ENCODE measurements at regions not wholly inside any gene's neighbourhood (a gene's known extent, or its start where the extent isn't known, plus 50 kb on each side); places are given as distances from the start of the nearest gene placed in this dataset.
"Not testable (repeated sequence)": the region's sequence is repeated elsewhere in the genome, so short reads cannot be mapped to it uniquely, and the experiment has no call there.

GRCh38 chr21:10363321-10363720, 158.1 kb upstream of the TPTE start:
- H3K4me1 Mint-ChIP-seq; H3K27ac Mint-ChIP-seq; H3K4me3 Mint-ChIP-seq; DNase-seq; H3K36me3 ChIP-seq (ENCODE audit: control insufficient read depth, insufficient read depth, low read length); H3K27me3 ChIP-seq (ENCODE audit: control insufficient read depth, insufficient read depth, low read length, poor library complexity, severe bottlenecking); H3K27ac ChIP-seq (ENCODE audit: low read depth, low read length); H3K9ac ChIP-seq (ENCODE audit: extremely low read depth, low read length, poor library complexity, severe bottlenecking); H3K27me3 Mint-ChIP-seq (ENCODE audit: insufficient read depth); H3K36me3 Mint-ChIP-seq (ENCODE audit: low read depth); H3K4me1 ChIP-seq (ENCODE audit: control insufficient read depth, insufficient read depth, low read length): not testable (repeated sequence)
- H3K9me3 ChIP-seq (ENCODE audit: control insufficient read depth, low read length): peaks cover 51% of the 10 kb centered on the region
- peaks cover 49% of the 10 kb centered on the region for H3K9me3 Mint-ChIP-seq
- H3K4me3 ChIP-seq (ENCODE audit: low read length): peak overlapping the region; percentile 3

DNA sequence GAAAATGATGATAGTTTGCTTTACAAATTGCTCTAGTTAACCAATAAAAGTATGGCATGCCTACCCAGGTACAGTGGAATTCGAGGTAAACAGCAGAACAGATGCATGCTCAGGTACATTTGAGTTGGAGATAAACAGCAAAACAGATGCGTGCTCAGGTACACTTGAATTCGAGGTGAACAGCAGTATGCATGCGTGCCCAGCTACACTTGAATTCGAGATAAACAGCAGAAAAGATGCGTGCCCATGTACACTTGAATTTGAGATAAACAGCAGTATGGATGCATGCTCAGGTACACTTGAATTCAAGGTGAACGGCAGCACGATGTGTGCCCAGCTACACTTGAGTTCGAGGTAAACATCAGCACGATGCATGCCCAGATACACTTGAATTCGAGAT, 155.2 kb upstream of the TPTE start:
- 67 to 71% methylated on average over 4 to 5 of the region's 11 CpGs for WGBS, 2 experiments (ENCODE audit: insufficient coverage in 1 of 2, insufficient read length in 1 of 2)
- not testable (repeated sequence) for H3K27me3 ChIP-seq (ENCODE audit: control insufficient read depth, insufficient read depth, low read length, poor library complexity, severe bottlenecking); H3K9ac ChIP-seq (ENCODE audit: extremely low read depth, low read length, poor library complexity, severe bottlenecking); DNase-seq; H3K4me1 ChIP-seq (ENCODE audit: control insufficient read depth, insufficient read depth, low read length); H3K27me3 Mint-ChIP-seq (ENCODE audit: insufficient read depth); H3K4me1 Mint-ChIP-seq; H3K36me3 ChIP-seq (ENCODE audit: control insufficient read depth, insufficient read depth, low read length); H3K36me3 Mint-ChIP-seq (ENCODE audit: low read depth); H3K27ac Mint-ChIP-seq; H3K4me3 ChIP-seq (ENCODE audit: low read length); H3K27ac ChIP-seq (ENCODE audit: low read depth, low read length); H3K4me3 Mint-ChIP-seq
- peaks cover 35% of the 10 kb centered on the region for H3K9me3 ChIP-seq (ENCODE audit: control insufficient read depth, low read length)
- peaks cover 28% of the 10 kb centered on the region for H3K9me3 Mint-ChIP-seq

GRCh38 chr21:10367586-10367985, 153.8 kb upstream of the TPTE start:
- not testable (repeated sequence) for H3K36me3 Mint-ChIP-seq (ENCODE audit: low read depth)

GRCh38 chr21:10368323-10368798, 153.0 kb upstream of the TPTE start:
- Histone ChIP-seq H3K9me3 (ENCODE audit: control insufficient read depth, low read length) (peaks cover 21% of the 10 kb centered on the region), H3K4me3 (ENCODE audit: low read length) (peak overlapping the region; percentile 61)
- H3K9ac ChIP-seq (ENCODE audit: extremely low read depth, low read length, poor library complexity, severe bottlenecking); H3K4me3 Mint-ChIP-seq; H3K4me1 Mint-ChIP-seq; H3K27ac Mint-ChIP-seq; H3K36me3 ChIP-seq (ENCODE audit: control insufficient read depth, insufficient read depth, low read length); H3K27me3 Mint-ChIP-seq (ENCODE audit: insufficient read depth); H3K4me1 ChIP-seq (ENCODE audit: control insufficient read depth, insufficient read depth, low read length); H3K27ac ChIP-seq (ENCODE audit: low read depth, low read length); H3K36me3 Mint-ChIP-seq (ENCODE audit: low read depth); H3K27me3 ChIP-seq (ENCODE audit: control insufficient read depth, insufficient read depth, low read length, poor library complexity, severe bottlenecking): not testable (repeated sequence)
- H3K9me3 Mint-ChIP-seq: peaks cover 22% of the 10 kb centered on the region
- peak; percentile 46 for DNase-seq
- WGBS, 2 experiments (ENCODE audit: insufficient coverage in 1 of 2, insufficient read length in 1 of 2): 80 to 83% methylated on average over 10 to 15 of the region's 16 CpGs

More at GRCh38 chr21:10367586-10367985, 153.8 kb upstream of the TPTE start:
- H3K4me3 Mint-ChIP-seq; H3K4me1 ChIP-seq (ENCODE audit: control insufficient read depth, insufficient read depth, low read length); H3K4me1 Mint-ChIP-seq; H3K27me3 ChIP-seq (ENCODE audit: control insufficient read depth, insufficient read depth, low read length, poor library complexity, severe bottlenecking); H3K36me3 ChIP-seq (ENCODE audit: control insufficient read depth, insufficient read depth, low read length); DNase-seq; H3K27ac ChIP-seq (ENCODE audit: low read depth, low read length); H3K27ac Mint-ChIP-seq; H3K27me3 Mint-ChIP-seq (ENCODE audit: insufficient read depth); H3K9ac ChIP-seq (ENCODE audit: extremely low read depth, low read length, poor library complexity, severe bottlenecking); H3K4me3 ChIP-seq (ENCODE audit: low read length): not testable (repeated sequence)
- peaks cover 24% of the 10 kb centered on the region for H3K9me3 ChIP-seq (ENCODE audit: control insufficient read depth, low read length)
- WGBS, 2 experiments (ENCODE audit: insufficient coverage in 1 of 2, insufficient read length in 1 of 2): 49 to 59% methylated on average over 4 to 6 of the region's 8 CpGs
- H3K9me3 Mint-ChIP-seq: peaks cover 26% of the 10 kb centered on the region

DNA sequence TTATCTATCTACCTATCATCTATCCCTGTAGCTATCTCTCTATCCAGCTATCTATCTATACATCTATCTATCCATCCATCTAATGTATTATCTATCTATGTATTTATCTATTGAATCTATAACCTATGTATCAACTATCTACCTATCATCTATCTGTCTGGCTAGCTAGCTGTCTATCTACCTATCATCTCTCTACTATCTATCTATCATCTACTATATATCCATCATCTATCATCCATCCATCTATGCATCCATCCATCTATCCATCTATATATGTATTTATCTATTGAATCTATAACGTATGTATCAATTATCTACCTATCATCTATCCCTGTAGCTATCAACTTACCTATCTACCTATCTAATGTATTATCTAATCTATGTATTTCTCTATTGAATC, 152.1 kb upstream of the TPTE start:
- not testable (repeated sequence) for H3K36me3 ChIP-seq (ENCODE audit: control insufficient read depth, insufficient read depth, low read length); H3K4me1 ChIP-seq (ENCODE audit: control insufficient read depth, insufficient read depth, low read length); H3K4me3 Mint-ChIP-seq; H3K27ac Mint-ChIP-seq; DNase-seq; H3K9ac ChIP-seq (ENCODE audit: extremely low read depth, low read length, poor library complexity, severe bottlenecking); H3K27me3 ChIP-seq (ENCODE audit: control insufficient read depth, insufficient read depth, low read length, poor library complexity, severe bottlenecking); H3K27ac ChIP-seq (ENCODE audit: low read depth, low read length); H3K4me3 ChIP-seq (ENCODE audit: low read length); H3K27me3 Mint-ChIP-seq (ENCODE audit: insufficient read depth); H3K4me1 Mint-ChIP-seq; H3K36me3 Mint-ChIP-seq (ENCODE audit: low read depth)
- no CpG with 5 or more reads among the region's 1 CpG for WGBS, 2 experiments (ENCODE audit: insufficient coverage in 1 of 2, insufficient read length in 1 of 2)
- peaks cover 18% of the 10 kb centered on the region for H3K9me3 ChIP-seq (ENCODE audit: control insufficient read depth, low read length)
- H3K9me3 Mint-ChIP-seq: peaks cover 25% of the 10 kb centered on the region

DNA sequence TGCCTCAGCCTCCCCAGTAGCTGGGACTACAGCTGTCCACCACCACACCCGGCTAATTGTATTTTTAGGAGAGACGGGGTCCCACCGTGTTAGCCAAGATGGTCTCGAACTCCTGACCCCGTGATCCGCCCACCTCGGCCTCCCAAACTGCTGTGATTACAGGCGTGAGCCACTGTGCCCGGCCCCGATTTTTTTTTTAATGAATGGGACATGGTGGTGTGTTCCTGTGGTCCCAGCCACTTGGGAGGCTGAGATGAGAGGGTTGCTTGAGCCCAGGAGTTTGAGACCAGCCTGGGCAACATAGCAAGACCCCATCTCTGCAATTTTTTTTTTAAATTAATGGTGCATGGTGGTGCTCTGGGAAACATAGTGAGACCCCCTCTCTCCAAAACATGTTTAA, 143.6 kb upstream of the TPTE start:
- DNase-seq; H3K36me3 Mint-ChIP-seq (ENCODE audit: low read depth); H3K4me1 ChIP-seq (ENCODE audit: control insufficient read depth, insufficient read depth, low read length); H3K27me3 Mint-ChIP-seq (ENCODE audit: insufficient read depth); H3K4me1 Mint-ChIP-seq; H3K4me3 ChIP-seq (ENCODE audit: low read length); H3K27me3 ChIP-seq (ENCODE audit: control insufficient read depth, insufficient read depth, low read length, poor library complexity, severe bottlenecking); H3K9ac ChIP-seq (ENCODE audit: extremely low read depth, low read length, poor library complexity, severe bottlenecking); H3K4me3 Mint-ChIP-seq; H3K36me3 ChIP-seq (ENCODE audit: control insufficient read depth, insufficient read depth, low read length); H3K27ac Mint-ChIP-seq; H3K27ac ChIP-seq (ENCODE audit: low read depth, low read length): not testable (repeated sequence)
- WGBS, 2 experiments (ENCODE audit: insufficient coverage in 1 of 2, insufficient read length in 1 of 2): 77 to 86% methylated on average over 10 of the region's 10 CpGs
- peaks cover 53% of the 10 kb centered on the region for H3K9me3 Mint-ChIP-seq
- peaks cover 74% of the 10 kb centered on the region for H3K9me3 ChIP-seq (ENCODE audit: control insufficient read depth, low read length)

DNA sequence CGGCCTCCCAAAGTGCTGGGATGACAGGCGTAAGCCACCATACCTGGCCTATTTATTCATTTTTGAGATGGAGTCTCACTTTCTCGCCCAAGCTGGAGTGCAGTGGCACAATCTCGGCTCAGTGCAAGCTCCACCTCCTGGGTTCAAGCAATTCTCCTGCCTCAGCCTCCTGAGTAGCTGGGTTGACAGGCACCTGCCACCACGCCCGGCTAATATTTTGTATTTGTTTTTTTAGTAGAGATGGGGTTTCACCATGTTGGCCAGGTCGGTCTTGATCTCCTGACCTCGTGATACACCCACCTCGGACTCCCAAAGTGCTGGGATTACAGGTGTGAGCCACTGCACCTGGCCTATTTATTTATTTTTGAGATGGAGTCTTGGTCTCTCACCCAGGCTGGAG, 141.6 kb upstream of the TPTE start:
- not testable (repeated sequence) for H3K27me3 ChIP-seq (ENCODE audit: control insufficient read depth, insufficient read depth, low read length, poor library complexity, severe bottlenecking); H3K4me1 ChIP-seq (ENCODE audit: control insufficient read depth, insufficient read depth, low read length); H3K4me3 Mint-ChIP-seq; H3K36me3 Mint-ChIP-seq (ENCODE audit: low read depth); H3K9ac ChIP-seq (ENCODE audit: extremely low read depth, low read length, poor library complexity, severe bottlenecking); H3K4me1 Mint-ChIP-seq; DNase-seq; H3K27ac ChIP-seq (ENCODE audit: low read depth, low read length); H3K4me3 ChIP-seq (ENCODE audit: low read length); H3K27ac Mint-ChIP-seq; H3K36me3 ChIP-seq (ENCODE audit: control insufficient read depth, insufficient read depth, low read length); H3K27me3 Mint-ChIP-seq (ENCODE audit: insufficient read depth)
- H3K9me3 ChIP-seq (ENCODE audit: control insufficient read depth, low read length): peaks cover 80% of the 10 kb centered on the region
- peaks cover 37% of the 10 kb centered on the region for H3K9me3 Mint-ChIP-seq
- 77 to 84% methylated on average over 5 to 6 of the region's 9 CpGs for WGBS, 2 experiments (ENCODE audit: insufficient coverage in 1 of 2, insufficient read length in 1 of 2)

All from endodermal cell (in vitro differentiated cells).